Panc1 (cell line): ENCODE measurements at regions not wholly inside any gene's neighbourhood (a gene's known extent, or its start where the extent isn't known, plus 50 kb on each side); places are given as distances from the start of the nearest gene placed in this dataset.

Source experiments
- ATAC-seq: fragments of 200-7000 bp; cut with Tn5 transposase; 2 replicates; pipeline ENCODE4 v1.9.1; 2020; ENCODE audit warnings: mild to moderate bottlenecking, moderate library complexity
- BruUV-seq: library from RNA; stranded (reverse); fragments of 400-500 nt; replicated peaks from 2 replicates; lab custom pipeline; 2021; lab: Mats Ljungman, UMichigan
- CTCF ChIA-PET: fragments of 300-600 bp; sonication (Branson Sonifier 250); formaldehyde crosslinking; loops from one replicate; lab custom pipeline; 2022; ENCODE audit warnings: antibody characterized with exemption; lab: Charles Lee
- POLR2A ChIA-PET: fragments of 300-600 bp; sonication (Branson Sonifier 250); formaldehyde crosslinking; loops from one replicate; lab custom pipeline; 2022; ENCODE audit warnings: antibody characterized with exemption; lab: Charles Lee
- DNase-seq: peaks from one replicate; pipeline ENCODE4 v3.0.0-alpha.2; 2010; ENCODE audit warnings: low read depth, low spot score
- H3K27ac ChIP-seq: 2 replicates; pipeline ENCODE4 v1.5.1; 2011; ENCODE audit warnings: mild to moderate bottlenecking, low read length, inconsistent platforms
- H3K27me3 ChIP-seq: fragments of 200-500 bp; sonication (Bioruptor generic); 2 replicates; pipeline ENCODE4 v1.6.0; 2014; ENCODE audit warnings: low read length, inconsistent platforms; ENCODE audit not compliant: control insufficient read depth, insufficient read depth
- H3K36me3 ChIP-seq: fragments of 200-500 bp; sonication (Bioruptor generic); 2 replicates; pipeline ENCODE4 v1.5.1; 2014; ENCODE audit warnings: inconsistent platforms, mild to moderate bottlenecking, low read length, moderate library complexity; ENCODE audit not compliant: control insufficient read depth, insufficient read depth
- H3K4me1 ChIP-seq: 2 replicates; pipeline ENCODE4 v1.5.1; 2011; ENCODE audit warnings: inconsistent platforms, mild to moderate bottlenecking, low read length, moderate library complexity; ENCODE audit not compliant: control insufficient read depth, insufficient read depth
- H3K4me3 ChIP-seq, 2 experiments: 2 replicates each; pipeline ENCODE4 v1.5.1; 2011 to 2012; ENCODE audit warnings: low read depth in 2 of 2, low read length in 2 of 2, mild to moderate bottlenecking in 2 of 2, inconsistent platforms in 1 of 2, moderate library complexity in 1 of 2
- H3K9me3 ChIP-seq: fragments of 200-500 bp; sonication (Bioruptor generic); 2 replicates; pipeline ENCODE4 v1.5.1; 2014; ENCODE audit warnings: low read depth, mild to moderate bottlenecking, inconsistent platforms, low read length, moderate library complexity; ENCODE audit not compliant: control insufficient read depth, insufficient read depth
- POLR2AphosphoS5 ChIP-seq: IDR thresholded peaks from 2 replicates; pipeline ENCODE4 v1.6.1; 2012; ENCODE audit warnings: mild to moderate bottlenecking, low read depth, low read length, moderate library complexity
- SIN3A ChIP-seq: IDR thresholded peaks from 2 replicates; pipeline ENCODE4 v1.6.1; 2012; ENCODE audit warnings: low read depth, mild to moderate bottlenecking, low read length, moderate library complexity, borderline replicate concordance; ENCODE audit not compliant: insufficient read depth
- TCF7L2 ChIP-seq: IDR thresholded peaks from 2 replicates; pipeline ENCODE4 v1.6.1; 2011; ENCODE audit warnings: mild to moderate bottlenecking, low read depth, low read length, inconsistent platforms
- in situ Hi-C: cut with HindIII; loops from 2 replicates; pipeline ENCODE4 v1.10.0; 2016; ENCODE audit warnings: low sequenced_read_pairs, low pct_unique_long_range_greater_than_20kb
- intact Hi-C: fragments of 100-400 bp; cut with micrococcal nuclease; formaldehyde crosslinking; loops from one replicate; pipeline ENCODE4 v1.10.0; 2022; ENCODE audit not compliant: unreplicated experiment
- TF ChIP-seq, protein P1 (sequence below), 2 experiments: IDR thresholded peaks; 2 replicates each; pipeline ENCODE4 v1.6.1; 2011 to 2012; ENCODE audit warnings: low read depth in 2 of 2, control low read depth in 1 of 2, low read length in 1 of 2, mild to moderate bottlenecking in 1 of 2, moderate library complexity in 1 of 2; ENCODE audit not compliant: insufficient read depth in 1 of 2
- TF ChIP-seq, protein P2 (sequence below): fragments of 450-650 bp; IDR thresholded peaks from 2 replicates; pipeline ENCODE4 v1.5.1; 2017; ENCODE audit warnings: mild to moderate bottlenecking

DNA sequence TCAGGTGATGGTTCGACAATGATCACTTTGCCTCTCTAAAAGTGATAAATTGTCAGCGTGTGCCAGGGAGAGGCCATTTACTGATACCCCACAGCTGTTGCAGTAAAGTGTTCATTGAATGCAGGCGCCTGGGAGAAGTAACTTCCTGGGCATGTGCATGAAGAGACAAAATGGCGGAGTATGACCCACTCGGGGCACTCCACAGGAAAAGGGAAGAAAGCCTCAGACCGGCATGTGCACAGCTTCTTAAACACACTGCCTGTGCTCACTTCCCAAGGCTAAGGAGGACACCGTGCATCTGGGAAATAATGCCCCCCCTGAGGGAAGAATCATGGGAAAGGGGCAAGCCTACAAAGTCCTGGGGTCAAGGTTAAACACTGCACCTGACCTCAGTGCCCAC lies 329.5 kb downstream of the ICE1 start:
- no TSS peak for BruUV-seq
- Histone ChIP-seq H3K27me3 (no peaks in the 10 kb centered on the region), H3K4me1 (no peaks in the 10 kb centered on the region), H3K27ac (no peak overlapping the region), H3K4me3 (no peak overlapping the region), H3K9me3 (no peaks in the 10 kb centered on the region), H3K36me3 (no peaks in the 10 kb centered on the region)
- ATAC-seq: no peak
- in situ Hi-C loops (no loop called here), intact Hi-C loops (no loop called here)
- no peak for TF ChIP-seq SIN3A
- TF ChIP-seq TCF7L2: no peak
- no peak for TF ChIP-seq POLR2AphosphoS5
- TF ChIP-seq, protein P1, sequence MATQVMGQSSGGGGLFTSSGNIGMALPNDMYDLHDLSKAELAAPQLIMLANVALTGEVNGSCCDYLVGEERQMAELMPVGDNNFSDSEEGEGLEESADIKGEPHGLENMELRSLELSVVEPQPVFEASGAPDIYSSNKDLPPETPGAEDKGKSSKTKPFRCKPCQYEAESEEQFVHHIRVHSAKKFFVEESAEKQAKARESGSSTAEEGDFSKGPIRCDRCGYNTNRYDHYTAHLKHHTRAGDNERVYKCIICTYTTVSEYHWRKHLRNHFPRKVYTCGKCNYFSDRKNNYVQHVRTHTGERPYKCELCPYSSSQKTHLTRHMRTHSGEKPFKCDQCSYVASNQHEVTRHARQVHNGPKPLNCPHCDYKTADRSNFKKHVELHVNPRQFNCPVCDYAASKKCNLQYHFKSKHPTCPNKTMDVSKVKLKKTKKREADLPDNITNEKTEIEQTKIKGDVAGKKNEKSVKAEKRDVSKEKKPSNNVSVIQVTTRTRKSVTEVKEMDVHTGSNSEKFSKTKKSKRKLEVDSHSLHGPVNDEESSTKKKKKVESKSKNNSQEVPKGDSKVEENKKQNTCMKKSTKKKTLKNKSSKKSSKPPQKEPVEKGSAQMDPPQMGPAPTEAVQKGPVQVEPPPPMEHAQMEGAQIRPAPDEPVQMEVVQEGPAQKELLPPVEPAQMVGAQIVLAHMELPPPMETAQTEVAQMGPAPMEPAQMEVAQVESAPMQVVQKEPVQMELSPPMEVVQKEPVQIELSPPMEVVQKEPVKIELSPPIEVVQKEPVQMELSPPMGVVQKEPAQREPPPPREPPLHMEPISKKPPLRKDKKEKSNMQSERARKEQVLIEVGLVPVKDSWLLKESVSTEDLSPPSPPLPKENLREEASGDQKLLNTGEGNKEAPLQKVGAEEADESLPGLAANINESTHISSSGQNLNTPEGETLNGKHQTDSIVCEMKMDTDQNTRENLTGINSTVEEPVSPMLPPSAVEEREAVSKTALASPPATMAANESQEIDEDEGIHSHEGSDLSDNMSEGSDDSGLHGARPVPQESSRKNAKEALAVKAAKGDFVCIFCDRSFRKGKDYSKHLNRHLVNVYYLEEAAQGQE (IDR thresholded peaks at IDR 0.05; ENCODE audit: insufficient read depth in 1 of 2, low read depth in 2 of 2, low read length in 1 of 2): no peak
- TF ChIP-seq, protein P2, sequence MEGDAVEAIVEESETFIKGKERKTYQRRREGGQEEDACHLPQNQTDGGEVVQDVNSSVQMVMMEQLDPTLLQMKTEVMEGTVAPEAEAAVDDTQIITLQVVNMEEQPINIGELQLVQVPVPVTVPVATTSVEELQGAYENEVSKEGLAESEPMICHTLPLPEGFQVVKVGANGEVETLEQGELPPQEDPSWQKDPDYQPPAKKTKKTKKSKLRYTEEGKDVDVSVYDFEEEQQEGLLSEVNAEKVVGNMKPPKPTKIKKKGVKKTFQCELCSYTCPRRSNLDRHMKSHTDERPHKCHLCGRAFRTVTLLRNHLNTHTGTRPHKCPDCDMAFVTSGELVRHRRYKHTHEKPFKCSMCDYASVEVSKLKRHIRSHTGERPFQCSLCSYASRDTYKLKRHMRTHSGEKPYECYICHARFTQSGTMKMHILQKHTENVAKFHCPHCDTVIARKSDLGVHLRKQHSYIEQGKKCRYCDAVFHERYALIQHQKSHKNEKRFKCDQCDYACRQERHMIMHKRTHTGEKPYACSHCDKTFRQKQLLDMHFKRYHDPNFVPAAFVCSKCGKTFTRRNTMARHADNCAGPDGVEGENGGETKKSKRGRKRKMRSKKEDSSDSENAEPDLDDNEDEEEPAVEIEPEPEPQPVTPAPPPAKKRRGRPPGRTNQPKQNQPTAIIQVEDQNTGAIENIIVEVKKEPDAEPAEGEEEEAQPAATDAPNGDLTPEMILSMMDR: no peak
- CTCF ChIA-PET: no interaction called here
- POLR2A ChIA-PET: no interaction called here
- no peak for DNase-seq

DNA sequence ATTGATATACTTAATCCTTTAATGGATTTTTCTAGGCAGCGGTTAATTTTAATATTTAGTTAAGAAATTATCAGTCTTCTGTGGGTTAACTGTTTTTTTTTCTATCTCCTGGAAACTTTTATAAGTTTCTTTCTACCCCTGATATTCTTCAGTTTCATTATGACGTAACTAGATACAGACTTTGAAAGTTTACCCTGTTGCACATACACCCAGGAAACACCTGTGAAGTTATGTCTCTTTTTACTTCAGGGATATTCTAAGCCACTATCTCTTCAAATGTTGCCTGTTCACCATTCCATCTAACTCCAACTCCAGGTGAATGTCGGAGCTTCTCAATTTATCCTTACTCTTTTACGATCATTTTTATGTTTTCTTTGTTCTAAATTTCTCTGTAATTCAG lies 329.0 kb downstream of the ICE1 start:
- no peaks in the 10 kb centered on the region for H3K4me1 ChIP-seq
- H3K9me3 ChIP-seq: no peaks in the 10 kb centered on the region
- no peak overlapping the region for H3K4me3 ChIP-seq
- no TSS peak for BruUV-seq
- POLR2A ChIA-PET: no interaction called here
- in situ Hi-C loops: no loop called here
- no peak for DNase-seq
- TF ChIP-seq POLR2AphosphoS5 (no peak), SIN3A (no peak), TCF7L2 (no peak)
- TF ChIP-seq, protein P2: no peak
- TF ChIP-seq, protein P1 (IDR thresholded peaks at IDR 0.05; ENCODE audit: insufficient read depth in 1 of 2, low read depth in 2 of 2, low read length in 1 of 2): no peak
- no peak for ATAC-seq
- CTCF ChIA-PET: no interaction called here
- no peak overlapping the region for H3K27ac ChIP-seq
- intact Hi-C loops: no loop called here
- no peaks in the 10 kb centered on the region for H3K36me3 ChIP-seq
- no peaks in the 10 kb centered on the region for H3K27me3 ChIP-seq
